RWPE2 (cell line): ENCODE measurements at regions not wholly inside any gene's neighbourhood (a gene's known extent, or its start where the extent isn't known, plus 50 kb on each side); places are given as distances from the start of the nearest gene placed in this dataset.

Experiments
- ATAC-seq: fragments of 200-7000 bp; cut with Tn5 transposase; 3 replicates; pipeline ENCODE4 v1.9.1; 2021; ENCODE audit warnings: low read depth
- DNase-seq: peaks from one replicate; pipeline ENCODE4 v3.0.0-alpha.2; 2020; ENCODE audit warnings: low spot score
- H3K27ac ChIP-seq: fragments of 450-650 bp; 2 replicates; pipeline ENCODE4 v1.5.1; 2017; ENCODE audit warnings: mild to moderate bottlenecking; ENCODE audit not compliant: poor library complexity, severe bottlenecking
- H3K27me3 ChIP-seq: fragments of 250-450 bp; sonication (Bioruptor Pico); 2 replicates; pipeline ENCODE4 v1.5.1; 2021; ENCODE audit warnings: mild to moderate bottlenecking, moderate library complexity; ENCODE audit not compliant: insufficient read depth, poor library complexity, severe bottlenecking
- H3K36me3 ChIP-seq: fragments of 250-450 bp; sonication (Bioruptor Pico); 2 replicates; pipeline ENCODE4 v1.5.1; 2020; ENCODE audit warnings: low read depth, mild to moderate bottlenecking, moderate library complexity
- H3K4me1 ChIP-seq: fragments of 250-450 bp; sonication (Bioruptor Pico); 2 replicates; pipeline ENCODE4 v1.5.1; 2021; ENCODE audit warnings: mild to moderate bottlenecking, moderate library complexity; ENCODE audit not compliant: insufficient read depth, poor library complexity, severe bottlenecking
- H3K4me3 ChIP-seq: fragments of 250-450 bp; sonication (Bioruptor Pico); 2 replicates; pipeline ENCODE4 v1.5.1; 2021; ENCODE audit warnings: mild to moderate bottlenecking, moderate library complexity; ENCODE audit not compliant: severe bottlenecking
- H3K9me3 ChIP-seq: fragments of 250-450 bp; sonication (Bioruptor Pico); 2 replicates; pipeline ENCODE4 v1.5.1; 2021; ENCODE audit warnings: mild to moderate bottlenecking, moderate library complexity; ENCODE audit not compliant: severe bottlenecking
- CTCF ChIP-seq: fragments of 450-650 bp; IDR thresholded peaks from one replicate; pipeline ENCODE4 v1.5.1; 2017; ENCODE audit warnings: mild to moderate bottlenecking, moderate library complexity; ENCODE audit not compliant: poor library complexity, severe bottlenecking

- ATAC-seq (no peak), DNase-seq (no peak)
- no peak for TF ChIP-seq CTCF
These were observed 197.8 kb downstream of the SALL1 start for GRCh38 chr16:50953290-50953689.

GRCh38 chr16:50950955-50951354, 200.1 kb downstream of the SALL1 start:
- H3K36me3 ChIP-seq = no peaks in the 10 kb centered on the region
- no peaks in the 10 kb centered on the region for H3K27me3 ChIP-seq
- no peaks in the 10 kb centered on the region for H3K9me3 ChIP-seq
- H3K4me1 ChIP-seq = no peaks in the 10 kb centered on the region
- no peak overlapping the region for H3K27ac ChIP-seq
- no peak for TF ChIP-seq CTCF
- H3K4me3 ChIP-seq = no peak overlapping the region
- ATAC-seq (no peak), DNase-seq (no peak)

More at GRCh38 chr16:50953290-50953689, 197.8 kb downstream of the SALL1 start:
- Histone ChIP-seq H3K27ac (no peak overlapping the region), H3K4me3 (no peak overlapping the region), H3K4me1 (no peaks in the 10 kb centered on the region), H3K9me3 (no peaks in the 10 kb centered on the region), H3K36me3 (no peaks in the 10 kb centered on the region), H3K27me3 (no peaks in the 10 kb centered on the region)

GRCh38 chr16:50948268-50948930, 202.7 kb downstream of the SALL1 start:
- Histone ChIP-seq H3K4me1 (no peaks in the 10 kb centered on the region), H3K9me3 (no peaks in the 10 kb centered on the region), H3K27ac (no peak overlapping the region), H3K36me3 (no peaks in the 10 kb centered on the region), H3K4me3 (no peak overlapping the region), H3K27me3 (no peaks in the 10 kb centered on the region)
- DNase-seq (no peak), ATAC-seq (no peak)
- TF ChIP-seq CTCF = no peak

- no peaks in the 10 kb centered on the region for H3K36me3 ChIP-seq
- no peak overlapping the region for H3K4me3 ChIP-seq
- ATAC-seq (no peak), DNase-seq (no peak)
- no peak overlapping the region for H3K27ac ChIP-seq
- H3K27me3 ChIP-seq = no peaks in the 10 kb centered on the region
- no peaks in the 10 kb centered on the region for H3K4me1 ChIP-seq
- no peak for TF ChIP-seq CTCF
- H3K9me3 ChIP-seq = no peaks in the 10 kb centered on the region
These were observed 203.2 kb downstream of the SALL1 start for GRCh38 chr16:50947826-50948225.

GRCh38 chr16:50946606-50947005, 204.5 kb downstream of the SALL1 start:
- H3K9me3 ChIP-seq = no peaks in the 10 kb centered on the region
- no peak overlapping the region for H3K27ac ChIP-seq
- H3K36me3 ChIP-seq = no peaks in the 10 kb centered on the region
- ATAC-seq (no peak), DNase-seq (no peak)
- H3K4me1 ChIP-seq = no peaks in the 10 kb centered on the region
- TF ChIP-seq CTCF = no peak
- no peak overlapping the region for H3K4me3 ChIP-seq
- H3K27me3 ChIP-seq = no peaks in the 10 kb centered on the region
